Brain microvascular endothelial cell (primary cell): ENCODE measurements at regions not wholly inside any gene's neighbourhood (a gene's known extent, or its start where the extent isn't known, plus 50 kb on each side); places are given as distances from the start of the nearest gene placed in this dataset.

Source experiments
- DNase-seq: peaks from one replicate; pipeline ENCODE4 v3.0.0-alpha.2; 2020
- H3K27ac ChIP-seq: fragments of 250-450 bp; sonication (Bioruptor Pico); 2 replicates; pipeline ENCODE4 v1.5.1; 2020; ENCODE audit warnings: mild to moderate bottlenecking, moderate library complexity
- H3K27me3 ChIP-seq: fragments of 250-450 bp; sonication (Bioruptor Pico); replicated peaks from 2 replicates; pipeline ENCODE4 v1.5.1; 2020; ENCODE audit warnings: mild to moderate bottlenecking
- H3K36me3 ChIP-seq: fragments of 250-450 bp; sonication (Bioruptor Pico); replicated peaks from 2 replicates; pipeline ENCODE4 v1.5.1; 2020; ENCODE audit warnings: mild to moderate bottlenecking
- H3K4me3 ChIP-seq: 2 replicates; pipeline ENCODE4 v1.5.1; 2011; ENCODE audit warnings: low read depth, mild to moderate bottlenecking, control low read depth, low read length, moderate library complexity
- CTCF ChIP-seq: IDR thresholded peaks from 2 replicates; pipeline ENCODE4 v1.5.1; 2011; ENCODE audit warnings: low read depth, mild to moderate bottlenecking, moderate library complexity, low read length, control low read depth, inconsistent platforms; ENCODE audit errors: missing control alignments
- in situ Hi-C: cut with HindIII; loops from 2 replicates; pipeline ENCODE4 v1.10.0; 2017; ENCODE audit warnings: low sequenced_read_pairs, low pct_ligation_motif_present

GRCh38 chr9:84166891-84167290 is 173.7 kb downstream of the SLC28A3 start:
- Histone ChIP-seq H3K4me3 (no peak overlapping the region), H3K36me3 (no peaks in the 10 kb centered on the region), H3K27ac (no peak overlapping the region), H3K27me3 (no peaks in the 10 kb centered on the region)
- TF ChIP-seq CTCF, result no peak
- no peak for DNase-seq
- in situ Hi-C loops, result loop anchor here (25.0 kb wide), 1 partner anchor 180 kb away; the partner anchor contains the start of genes HNRNPK and RMI1

GRCh38 chr9:84169240-84169639 is 171.3 kb downstream of the SLC28A3 start:
- Histone ChIP-seq H3K36me3 (no peaks in the 10 kb centered on the region), H3K27ac (no peak overlapping the region), H3K4me3 (no peak overlapping the region), H3K27me3 (no peaks in the 10 kb centered on the region)
- in situ Hi-C loops, result loop anchor here (25.0 kb wide), 1 partner anchor 182 kb away; the partner anchor contains the start of genes HNRNPK and RMI1
- DNase-seq, result peak; percentile 61
- TF ChIP-seq CTCF, result no peak

- Histone ChIP-seq H3K4me3 (no peak overlapping the region), H3K36me3 (no peaks in the 10 kb centered on the region), H3K27me3 (no peaks in the 10 kb centered on the region), H3K27ac (peak overlapping the region; percentile 74)
- in situ Hi-C loops, result loop anchor here (25.0 kb wide), 1 partner anchor 183 kb away; the partner anchor contains the start of genes HNRNPK and RMI1
- DNase-seq, result peak; percentile 96
- peak; percentile 32 for TF ChIP-seq CTCF
These were observed 169.9 kb downstream of the SLC28A3 start for GRCh38 chr9:84170521-84171141.

- no peak overlapping the region for H3K4me3 ChIP-seq
- no peak for TF ChIP-seq CTCF
- no peak overlapping the region for H3K27ac ChIP-seq
- no peaks in the 10 kb centered on the region for H3K27me3 ChIP-seq
- no peak for DNase-seq
- in situ Hi-C loops, result loop anchor here (25.0 kb wide), 1 partner anchor 187 kb away; the partner anchor contains the start of genes HNRNPK and RMI1
- no peaks in the 10 kb centered on the region for H3K36me3 ChIP-seq
These were observed 166.6 kb downstream of the SLC28A3 start for GRCh38 chr9:84173961-84174360.

- Histone ChIP-seq H3K27ac (no peak overlapping the region), H3K27me3 (no peaks in the 10 kb centered on the region), H3K4me3 (no peak overlapping the region), H3K36me3 (no peaks in the 10 kb centered on the region)
- in situ Hi-C loops, result loop anchor here (25.0 kb wide), 1 partner anchor 187 kb away; the partner anchor contains the start of genes HNRNPK and RMI1
- DNase-seq, result no peak
- no peak for TF ChIP-seq CTCF
These were observed 166.1 kb downstream of the SLC28A3 start for GRCh38 chr9:84174486-84174885.
